ENCODE measurements at regions not wholly inside any gene's neighbourhood (a gene's known extent, or its start where the extent isn't known, plus 50 kb on each side); places are given as distances from the start of the nearest gene placed in this dataset.

DNA sequence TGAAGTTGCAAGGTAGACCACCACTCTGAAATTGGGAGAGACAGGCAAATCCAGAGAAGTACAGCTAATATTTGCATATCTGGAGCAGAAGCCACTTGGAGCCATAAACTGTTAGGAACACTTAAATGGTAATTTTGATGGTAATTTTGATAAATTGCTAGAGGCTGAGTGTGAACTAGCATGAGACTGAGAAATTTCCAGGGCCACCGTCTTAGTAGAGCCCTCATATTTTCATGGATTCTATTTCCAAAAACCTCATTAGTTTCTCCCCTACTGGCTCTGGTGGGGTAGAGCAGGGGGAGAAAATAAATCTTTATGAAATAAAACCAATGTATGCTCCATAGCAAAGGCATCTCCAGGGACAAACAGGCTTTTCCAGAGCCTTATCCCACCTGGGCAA, 429.4 kb upstream of the DIPK2B start:
- ChIA-PET CTCF (no interaction called here), POLR2A (ENCODE audit: unreplicated experiment) (no interaction called here)
- Histone ChIP-seq H3K18ac (ENCODE audit: low read depth, low read length) (no peak overlapping the region), H2BK15ac (ENCODE audit: low read depth, low read length) (peak overlapping the region; percentile 22; the same call in 1 of the 3 replicates), H3K4me3 (ENCODE audit: insufficient read depth, low read depth, low read length) (no peak overlapping the region), H4K91ac (ENCODE audit: insufficient read depth, low read depth, low read length) (0 out of 2 replicates have a peak overlapping the region, but pooled peaks have one; percentile 62), H2BK120ac (ENCODE audit: low read depth, low read length) (no peak overlapping the region), H2BK5ac (ENCODE audit: low read depth, low read length, poor library complexity, severe bottlenecking) (no peak overlapping the region), H2BK20ac (ENCODE audit: low read depth, low read length) (0 out of 2 replicates have a peak overlapping the region, but pooled peaks have one; percentile 29), H3K4ac (ENCODE audit: low read depth, low read length) (no peak overlapping the region), H3K36me3 (ENCODE audit: control insufficient read depth, insufficient read depth, low read length) (no peaks in the 10 kb centered on the region), H3K23ac (ENCODE audit: low read depth, low read length) (no peak overlapping the region), H2AFZ (replicated peaks; ENCODE audit: low read length, poor library complexity) (no peak overlapping the region), H4K5ac (ENCODE audit: low read depth, low read length) (no peak overlapping the region), H3K79me1 (ENCODE audit: low read depth in 1 of 2, low read length in 2 of 2) (no peaks in the 10 kb centered on the region), H3K9me3 (ENCODE audit: control insufficient read depth, insufficient read depth, low read length) (peaks cover 9% of the 10 kb centered on the region), H3K14ac (replicated peaks; ENCODE audit: low read depth, low read length) (no peak overlapping the region), H3K56ac (ENCODE audit: extremely low read depth, insufficient read depth, low read length) (no peak overlapping the region), H4K8ac (ENCODE audit: low read depth in 2 of 2, low read length in 2 of 2) (0 out of 4 replicates have a peak overlapping the region, but pooled peaks of 1 of the 2 experiments have one; percentile 9), H3K4me1 (ENCODE audit: control insufficient read depth, insufficient read depth, low read length) (peaks cover 3% of the 10 kb centered on the region), H3K9me1 (ENCODE audit: insufficient read depth, low read length) (no peaks in the 10 kb centered on the region), H3K27ac (ENCODE audit: insufficient read depth, low read length) (no peak overlapping the region), H3K4me2 (ENCODE audit: low read depth, low read length) (no peak overlapping the region), H3K27me3 (ENCODE audit: control insufficient read depth, insufficient read depth, low read length) (no peaks in the 10 kb centered on the region), H2AK5ac (ENCODE audit: low read depth, low read length) (0 out of 2 replicates have a peak overlapping the region, but pooled peaks have one; percentile 39), H4K20me1 (ENCODE audit: insufficient read depth, low read length) (no peaks in the 10 kb centered on the region), H3K9ac (ENCODE audit: low read depth, low read length) (no peak overlapping the region), H2AK9ac (replicated peaks; ENCODE audit: low read depth, low read length, poor library complexity) (no peak overlapping the region)
- ATAC-seq (ENCODE audit: low read depth) (no peak), DNase-seq (no peak)
- TF ChIP-seq POLR2A (IDR thresholded peaks at IDR 0.05; ENCODE audit: low read depth, low read length) (no peak), CHD1 (IDR thresholded peaks at IDR 0.05; ENCODE audit: low read depth, low read length) (no peak), CEBPB (IDR thresholded peaks at IDR 0.05; ENCODE audit: low read depth, low read length) (no peak), MAZ (IDR thresholded peaks at IDR 0.05; ENCODE audit: borderline replicate concordance, low read depth, low read length) (no peak), MAFK (IDR thresholded peaks at IDR 0.05; ENCODE audit: low read depth, low read length) (no peak), RFX5 (IDR thresholded peaks at IDR 0.05; ENCODE audit: low read depth, low read length) (no peak), MXI1 (IDR thresholded peaks at IDR 0.05; ENCODE audit: borderline replicate concordance, low read depth, low read length) (no peak), RCOR1 (IDR thresholded peaks at IDR 0.05; ENCODE audit: insufficient replicate concordance, low read length) (no peak), NFE2L2 (IDR thresholded peaks at IDR 0.05; ENCODE audit: low read depth, low read length) (no peak), RAD21 (IDR thresholded peaks at IDR 0.05; ENCODE audit: low read length) (no peak), SMC3 (IDR thresholded peaks at IDR 0.05; ENCODE audit: low read depth, low read length) (no peak), BHLHE40 (IDR thresholded peaks at IDR 0.05; ENCODE audit: low read depth, low read length) (no peak), FOS (IDR thresholded peaks at IDR 0.05; ENCODE audit: low read depth, low read length) (no peak)
- TF ChIP-seq, protein P1, sequence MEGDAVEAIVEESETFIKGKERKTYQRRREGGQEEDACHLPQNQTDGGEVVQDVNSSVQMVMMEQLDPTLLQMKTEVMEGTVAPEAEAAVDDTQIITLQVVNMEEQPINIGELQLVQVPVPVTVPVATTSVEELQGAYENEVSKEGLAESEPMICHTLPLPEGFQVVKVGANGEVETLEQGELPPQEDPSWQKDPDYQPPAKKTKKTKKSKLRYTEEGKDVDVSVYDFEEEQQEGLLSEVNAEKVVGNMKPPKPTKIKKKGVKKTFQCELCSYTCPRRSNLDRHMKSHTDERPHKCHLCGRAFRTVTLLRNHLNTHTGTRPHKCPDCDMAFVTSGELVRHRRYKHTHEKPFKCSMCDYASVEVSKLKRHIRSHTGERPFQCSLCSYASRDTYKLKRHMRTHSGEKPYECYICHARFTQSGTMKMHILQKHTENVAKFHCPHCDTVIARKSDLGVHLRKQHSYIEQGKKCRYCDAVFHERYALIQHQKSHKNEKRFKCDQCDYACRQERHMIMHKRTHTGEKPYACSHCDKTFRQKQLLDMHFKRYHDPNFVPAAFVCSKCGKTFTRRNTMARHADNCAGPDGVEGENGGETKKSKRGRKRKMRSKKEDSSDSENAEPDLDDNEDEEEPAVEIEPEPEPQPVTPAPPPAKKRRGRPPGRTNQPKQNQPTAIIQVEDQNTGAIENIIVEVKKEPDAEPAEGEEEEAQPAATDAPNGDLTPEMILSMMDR (conservative IDR thresholded peaks at IDR 0.05; ENCODE audit: low read depth, low read length): no peak
- TF ChIP-seq, protein P2, sequence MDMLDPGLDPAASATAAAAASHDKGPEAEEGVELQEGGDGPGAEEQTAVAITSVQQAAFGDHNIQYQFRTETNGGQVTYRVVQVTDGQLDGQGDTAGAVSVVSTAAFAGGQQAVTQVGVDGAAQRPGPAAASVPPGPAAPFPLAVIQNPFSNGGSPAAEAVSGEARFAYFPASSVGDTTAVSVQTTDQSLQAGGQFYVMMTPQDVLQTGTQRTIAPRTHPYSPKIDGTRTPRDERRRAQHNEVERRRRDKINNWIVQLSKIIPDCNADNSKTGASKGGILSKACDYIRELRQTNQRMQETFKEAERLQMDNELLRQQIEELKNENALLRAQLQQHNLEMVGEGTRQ (IDR thresholded peaks at IDR 0.05; ENCODE audit: low read depth, low read length): no peak
- TF ChIP-seq, protein P3, sequence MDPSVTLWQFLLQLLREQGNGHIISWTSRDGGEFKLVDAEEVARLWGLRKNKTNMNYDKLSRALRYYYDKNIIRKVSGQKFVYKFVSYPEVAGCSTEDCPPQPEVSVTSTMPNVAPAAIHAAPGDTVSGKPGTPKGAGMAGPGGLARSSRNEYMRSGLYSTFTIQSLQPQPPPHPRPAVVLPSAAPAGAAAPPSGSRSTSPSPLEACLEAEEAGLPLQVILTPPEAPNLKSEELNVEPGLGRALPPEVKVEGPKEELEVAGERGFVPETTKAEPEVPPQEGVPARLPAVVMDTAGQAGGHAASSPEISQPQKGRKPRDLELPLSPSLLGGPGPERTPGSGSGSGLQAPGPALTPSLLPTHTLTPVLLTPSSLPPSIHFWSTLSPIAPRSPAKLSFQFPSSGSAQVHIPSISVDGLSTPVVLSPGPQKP (IDR thresholded peaks at IDR 0.05; ENCODE audit: borderline replicate concordance, low read depth, low read length): no peak
- intact Hi-C loops (cut with micrococcal nuclease) (no loop called here), dilution Hi-C loops (cut with HindIII; ENCODE audit: low sequenced_read_pairs, unreplicated experiment) (no loop called here), in situ Hi-C loops (cut with MboI; ENCODE audit: low sequenced_read_pairs) (no loop called here)
- no CpG with 5 or more reads among the region's 1 CpG for WGBS, 2 experiments (ENCODE audit: extremely low coverage in 2 of 2, insufficient read length in 1 of 2)
- no TSS peak for BruUV-seq (replicated peaks)

All from IMR-90 (cell line).